GM18858 (cell line): ENCODE measurements at regions not wholly inside any gene's neighbourhood (a gene's known extent, or its start where the extent isn't known, plus 50 kb on each side); places are given as distances from the start of the nearest gene placed in this dataset.

Experiments used
- ATAC-seq: cut with Tn5 transposase; IDR thresholded peaks from one replicate; pipeline ENCODE4 v1.9.1; 2021; ENCODE audit not compliant: unreplicated experiment

- no peak for ATAC-seq
Observed at GRCh38 chr20:50311308-50312001, 120.8 kb downstream of the CEBPB start.

GRCh38 chr20:50312002-50312681, 121.5 kb downstream of the CEBPB start:
- ATAC-seq = no peak

GRCh38 chr20:50312682-50313521, 122.3 kb downstream of the CEBPB start:
- no peak for ATAC-seq

- ATAC-seq = no peak
Observed at GRCh38 chr20:50313522-50313820, 122.8 kb downstream of the CEBPB start.

DNA sequence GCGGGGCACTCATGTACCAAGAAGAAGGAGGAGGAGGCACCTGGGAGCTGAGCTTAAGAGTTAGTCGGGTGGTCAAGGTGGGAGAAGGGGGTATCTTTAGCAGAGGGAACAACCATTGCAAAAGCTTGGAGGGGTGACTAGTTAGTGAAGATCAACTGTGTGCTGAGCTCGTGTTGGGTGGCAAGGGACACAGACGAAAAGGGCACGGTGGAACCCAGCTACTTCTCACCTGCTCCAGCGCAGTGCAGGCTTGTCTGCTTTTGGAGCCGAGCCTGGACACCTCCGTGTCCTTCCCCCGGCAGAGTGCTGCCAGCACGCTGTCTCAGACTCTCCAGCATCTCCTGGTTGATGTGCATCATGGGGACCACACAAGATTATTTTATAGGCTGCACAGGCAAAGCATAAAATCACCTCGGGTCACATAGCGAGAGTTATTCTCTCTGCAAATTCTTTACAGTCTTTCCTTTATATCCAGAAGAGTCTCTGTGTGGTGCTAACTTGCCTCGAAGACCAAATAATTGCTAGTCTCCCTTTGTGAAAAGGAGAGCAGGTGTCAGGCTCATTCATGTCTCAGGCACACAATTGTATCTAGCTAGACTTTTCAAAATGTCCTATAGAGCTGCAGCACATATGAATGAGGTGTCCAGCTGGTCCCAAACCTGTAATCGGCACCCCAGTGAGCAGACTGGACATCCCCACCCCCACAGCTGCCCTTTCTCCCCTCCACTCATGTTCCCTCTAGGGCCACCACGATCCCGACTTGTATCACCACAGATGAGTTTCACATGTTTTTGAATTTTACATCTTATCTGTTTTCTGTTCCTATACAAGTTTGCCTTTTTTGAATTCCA, 123.4 kb downstream of the CEBPB start:
- no peak for ATAC-seq

DNA sequence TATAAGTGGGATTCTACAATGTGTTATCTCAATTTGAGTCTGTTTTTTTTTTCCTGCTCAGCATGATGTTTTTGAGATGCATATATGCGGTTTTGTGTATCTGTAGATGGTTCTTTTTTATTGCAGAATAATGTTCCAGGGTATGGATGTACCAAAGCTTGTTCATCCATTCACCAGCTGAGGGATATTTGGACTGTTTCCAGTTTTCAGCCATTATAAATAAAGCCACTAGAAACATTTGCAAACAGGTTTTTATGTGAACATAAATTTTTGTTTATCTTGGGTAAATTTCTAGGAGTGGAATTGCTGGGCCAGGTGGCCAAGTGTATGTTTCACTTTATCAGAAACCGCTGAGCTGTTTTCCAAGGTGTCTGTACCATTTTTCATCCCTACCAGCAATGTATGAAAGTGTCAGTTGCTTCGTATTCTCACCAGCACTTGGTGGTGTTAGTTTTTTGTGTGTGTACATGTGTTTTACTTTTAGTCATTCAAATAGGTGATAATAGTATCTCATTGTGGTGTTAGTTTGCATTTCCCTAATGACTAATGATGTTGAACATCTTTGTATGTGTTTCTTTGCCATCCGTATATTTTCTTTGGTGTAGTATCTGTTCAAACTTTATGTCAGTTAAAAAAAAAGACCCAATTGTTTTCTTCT, 124.2 kb downstream of the CEBPB start:
- ATAC-seq = no peak

GRCh38 chr20:50315586-50316551, 125.2 kb downstream of the CEBPB start:
- no peak for ATAC-seq

DNA sequence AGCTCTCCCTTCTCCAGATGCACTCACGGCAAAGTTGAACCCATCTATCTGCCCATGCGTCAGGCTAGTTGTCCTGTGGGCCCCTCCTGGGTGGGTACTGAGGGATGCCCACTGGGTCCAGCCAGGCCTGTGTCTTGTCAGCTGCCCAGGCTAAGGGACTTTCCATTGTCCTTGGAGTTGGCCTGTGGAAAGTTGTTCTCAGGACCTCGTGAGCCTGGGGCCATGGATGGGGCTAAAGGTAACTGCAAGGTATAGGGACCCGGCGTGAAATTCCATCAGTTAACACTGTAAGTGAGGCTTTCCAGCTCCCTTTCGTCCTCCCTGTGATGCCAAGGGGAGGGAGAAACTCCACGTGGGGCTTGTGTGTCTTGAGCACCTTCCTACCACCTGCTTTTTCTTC, 126.5 kb downstream of the CEBPB start:
- no peak for ATAC-seq

DNA sequence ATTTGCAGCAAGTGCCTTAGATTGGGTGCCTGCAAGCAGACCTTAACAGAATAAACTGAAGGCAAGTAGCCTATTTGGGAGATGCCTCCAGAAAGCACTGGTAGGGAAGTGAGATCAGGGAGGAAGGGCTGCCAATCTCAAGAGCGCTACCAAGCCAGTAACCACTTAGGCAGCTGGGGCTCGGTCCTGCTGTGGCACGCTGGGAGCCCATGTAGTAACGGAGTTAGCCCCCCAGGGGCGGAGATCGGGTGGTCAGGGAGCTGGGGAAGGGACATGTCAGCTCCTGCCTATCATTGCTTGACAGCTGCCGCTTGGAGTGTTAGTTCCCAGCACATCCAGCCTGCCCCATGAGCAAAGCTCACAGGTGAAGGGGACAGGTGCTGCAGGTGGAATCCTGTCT, 127.0 kb downstream of the CEBPB start:
- no peak for ATAC-seq

- ATAC-seq = no peak
Observed at GRCh38 chr20:50318710-50319109, 128.1 kb downstream of the CEBPB start.

DNA sequence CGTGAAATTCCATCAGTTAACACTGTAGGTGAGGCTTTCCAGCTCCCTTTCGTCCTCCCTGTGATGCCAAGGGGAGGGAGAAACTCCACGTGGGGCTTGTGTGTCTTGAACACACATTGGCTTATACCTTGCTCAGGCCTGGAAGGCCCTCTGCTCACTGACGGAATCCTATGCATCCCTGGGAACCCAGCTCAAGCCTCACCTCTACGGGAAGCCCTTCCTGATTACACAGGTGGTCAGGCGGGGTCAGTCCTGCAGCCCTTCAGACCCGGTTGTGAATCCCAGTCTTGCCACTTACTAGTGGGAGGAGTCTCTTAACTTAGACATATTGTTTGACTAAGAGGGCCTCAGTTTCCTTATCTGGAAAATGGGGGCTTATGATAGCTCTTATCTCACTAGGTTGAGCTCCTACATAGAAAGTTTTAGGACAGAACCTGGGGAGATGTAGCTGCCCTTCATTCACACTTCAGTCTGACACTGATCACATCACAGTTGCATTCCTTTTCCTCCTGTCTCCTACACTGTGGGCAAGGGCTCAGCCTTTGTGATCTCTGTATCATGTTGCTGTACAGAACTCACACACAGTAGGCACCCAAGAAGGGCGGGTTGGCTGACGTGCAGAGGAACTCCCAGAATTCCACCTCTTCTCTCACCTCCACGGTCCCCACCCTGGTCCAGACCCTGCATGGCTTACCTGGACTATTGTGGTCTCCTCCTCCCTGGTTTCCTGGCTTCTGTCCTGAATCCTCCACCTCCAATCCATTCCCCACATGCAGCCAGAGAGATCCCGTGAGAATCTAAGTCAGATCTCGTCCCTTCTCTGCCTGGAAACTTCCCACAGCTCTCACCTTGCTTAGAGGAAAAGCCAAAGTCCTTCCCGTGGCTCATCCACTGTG, 129.6 kb downstream of the CEBPB start:
- ATAC-seq = no peak

- ATAC-seq = no peak
Observed at GRCh38 chr20:50320901-50321796, 130.5 kb downstream of the CEBPB start.

DNA sequence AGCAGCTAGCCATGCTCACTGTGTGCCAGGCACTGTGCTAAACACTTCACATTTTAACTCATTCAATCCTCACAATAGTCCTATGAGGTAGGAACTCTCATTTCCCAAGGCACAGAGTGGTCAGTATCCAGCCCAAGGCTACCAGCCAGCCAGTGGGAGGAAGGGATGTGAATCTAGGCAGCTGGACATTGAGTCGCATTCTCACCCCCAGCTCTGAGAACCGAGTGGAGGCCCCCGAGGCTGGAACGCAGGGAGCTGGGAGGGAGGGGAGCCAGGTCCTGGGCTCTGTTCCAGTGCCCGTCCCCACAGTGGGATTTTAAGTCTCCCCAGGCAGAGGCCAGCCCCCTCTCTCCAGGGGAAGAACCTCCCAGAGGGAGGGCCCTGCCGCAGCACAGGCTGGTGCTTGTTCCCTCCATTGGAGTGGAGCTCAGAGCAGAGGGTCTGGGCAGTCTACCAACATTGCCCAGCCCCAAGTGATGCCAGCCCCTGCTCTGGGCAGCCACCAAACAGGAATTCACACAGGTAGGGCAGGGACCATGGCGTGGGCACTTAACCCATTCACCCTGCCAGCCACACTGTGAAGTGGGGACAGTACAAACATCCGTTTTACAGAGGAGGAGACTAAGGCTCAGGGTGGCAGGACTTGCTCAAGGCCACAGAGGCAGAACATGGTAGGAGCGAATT, 131.3 kb downstream of the CEBPB start:
- ATAC-seq = no peak

- ATAC-seq = no peak
Observed at GRCh38 chr20:50322703-50323131, 132.1 kb downstream of the CEBPB start.

DNA sequence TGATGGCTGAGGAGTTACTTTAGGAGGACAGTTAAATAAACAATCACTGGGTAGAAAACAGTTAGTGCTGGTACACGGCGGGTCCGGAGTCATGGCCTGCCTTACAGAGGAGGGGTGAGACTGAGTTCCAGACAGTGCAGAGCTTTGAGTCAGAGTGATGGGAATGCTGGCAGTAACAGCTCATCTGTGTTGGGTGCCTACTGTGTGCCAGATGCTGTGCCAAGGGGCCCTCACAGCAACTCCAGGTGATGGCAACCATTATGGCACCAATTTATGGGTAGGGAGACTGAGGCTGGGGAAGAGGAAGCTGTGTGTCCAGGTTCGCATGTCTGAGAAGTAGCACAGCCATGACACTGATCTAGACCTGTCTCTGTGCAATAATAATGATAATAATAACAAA, 132.6 kb downstream of the CEBPB start:
- no peak for ATAC-seq

DNA sequence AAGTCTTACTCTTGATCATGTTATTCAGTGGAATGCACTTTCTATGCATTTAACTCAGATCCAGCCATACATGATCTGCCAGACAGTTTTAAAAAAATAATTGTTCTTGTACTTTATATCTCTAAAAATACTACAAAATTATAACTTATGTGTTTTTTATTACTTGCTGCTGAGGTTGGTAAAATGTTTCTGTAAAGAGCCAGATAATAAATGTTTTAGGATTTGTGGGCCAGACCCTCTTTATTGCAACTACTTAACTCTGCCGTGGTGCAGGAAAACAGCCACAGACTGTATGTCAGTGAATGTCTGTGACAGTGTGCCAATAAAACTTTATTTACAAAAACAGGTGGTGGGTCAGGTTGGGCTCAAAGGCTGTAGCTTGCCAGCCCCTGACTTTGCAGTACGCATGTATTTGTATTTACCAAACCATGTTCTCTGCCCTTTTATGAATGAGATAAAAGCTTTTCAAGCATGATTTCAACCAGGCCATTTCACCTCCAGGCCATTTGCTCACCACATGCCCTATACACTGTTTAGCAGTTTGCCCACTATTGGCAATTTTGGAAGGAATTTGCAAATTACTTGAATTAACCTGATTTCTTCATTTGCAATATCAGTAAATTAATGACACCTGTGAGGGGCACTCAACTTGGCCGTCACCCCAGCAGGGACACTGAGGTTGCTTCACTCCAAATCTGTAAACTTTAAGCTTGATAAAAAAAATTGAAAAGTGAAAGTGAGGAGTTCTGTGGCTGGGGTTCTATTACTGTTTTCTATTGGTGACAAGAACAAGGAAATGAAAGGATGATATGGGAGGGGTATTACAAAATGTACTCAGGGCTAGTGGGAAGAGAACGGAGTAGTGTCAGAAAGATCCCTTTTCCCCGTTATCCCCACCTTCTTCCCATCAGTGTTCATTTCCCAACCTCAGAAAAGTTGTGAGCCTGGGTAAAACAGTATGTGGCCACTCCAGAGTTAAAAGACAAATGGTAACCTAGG, 133.4 kb downstream of the CEBPB start:
- no peak for ATAC-seq
